GM18868 (cell line): ENCODE measurements at regions not wholly inside any gene's neighbourhood (a gene's known extent, or its start where the extent isn't known, plus 50 kb on each side); places are given as distances from the start of the nearest gene placed in this dataset.
"Not testable (repeated sequence)": the region's sequence is repeated elsewhere in the genome, so short reads cannot be mapped to it uniquely, and the experiment has no call there.

Source experiments
- ATAC-seq: cut with Tn5 transposase; IDR thresholded peaks from one replicate; pipeline ENCODE4 v1.9.1; 2021; ENCODE audit warnings: mild to moderate bottlenecking, moderate library complexity; ENCODE audit not compliant: unreplicated experiment

DNA sequence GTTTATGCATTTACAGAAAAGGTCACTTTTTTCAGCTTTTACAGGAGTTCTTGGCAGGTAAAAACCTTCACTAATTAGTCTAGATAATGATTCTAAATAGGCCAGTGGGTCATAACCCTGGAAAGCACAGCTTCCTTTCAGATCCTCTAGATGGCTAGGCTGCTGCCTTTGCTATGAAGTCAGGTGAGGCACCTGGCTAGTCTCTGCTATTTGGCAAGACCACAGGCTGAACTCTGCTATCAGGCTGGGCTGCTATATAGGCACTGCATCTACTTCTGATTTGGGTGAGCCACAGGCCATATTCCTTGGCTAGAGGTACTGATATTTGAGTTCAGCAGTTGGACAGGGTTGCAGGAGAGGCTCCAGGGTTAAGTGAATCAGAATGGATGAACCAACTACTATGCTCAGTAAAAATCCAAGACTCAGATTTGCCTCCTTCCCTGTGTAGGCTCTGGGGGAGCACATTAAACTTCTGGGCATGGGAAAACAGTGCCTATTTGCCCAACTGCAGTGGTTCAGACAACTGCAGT lies 665.7 kb upstream of the TBL1XR1 start:
- ATAC-seq: no peak

GRCh38 chr3:177871267-177871666 lies 665.0 kb upstream of the KCNMB2 start:
- not testable (repeated sequence) for ATAC-seq

DNA sequence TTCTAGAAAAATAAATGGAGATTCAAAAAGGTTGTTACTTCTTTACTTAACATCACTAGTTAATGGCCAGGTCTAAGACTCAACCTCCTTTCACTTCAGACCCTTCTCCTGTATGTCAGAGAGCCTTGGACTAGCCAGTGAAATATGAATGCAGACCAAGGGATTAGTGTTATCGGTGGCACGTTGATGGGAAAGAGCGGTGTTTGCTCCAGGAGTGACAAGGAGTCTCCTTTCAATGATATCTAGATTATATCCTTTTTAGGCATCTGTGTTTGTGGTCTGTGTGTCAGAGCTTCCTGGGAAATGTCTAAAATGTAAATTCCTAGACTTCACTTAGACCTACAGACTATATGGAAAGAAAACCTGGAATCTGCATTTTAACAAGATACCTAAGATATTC lies 658.0 kb upstream of the KCNMB2 start:
- ATAC-seq: no peak

DNA sequence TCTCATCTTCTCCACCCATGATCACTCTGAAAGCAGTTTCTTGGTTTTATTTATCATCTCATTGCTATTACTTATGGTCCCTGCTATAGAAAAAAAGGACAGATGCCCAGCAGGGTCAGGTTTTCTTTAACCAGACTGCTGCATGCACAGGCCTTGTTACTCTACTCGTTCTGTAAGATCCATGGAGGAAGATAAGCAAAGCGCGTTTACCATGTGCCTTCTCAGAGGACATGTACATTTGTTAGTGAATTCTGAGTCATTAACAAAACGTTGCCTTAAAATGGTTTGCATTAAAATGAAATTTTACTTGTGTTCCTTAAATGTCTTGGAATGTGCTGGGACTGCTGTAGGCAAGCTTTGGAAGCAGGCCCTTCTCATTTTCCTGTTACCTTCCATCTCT lies 657.3 kb upstream of the KCNMB2 start:
- ATAC-seq: no peak

GRCh38 chr3:177881351-177881750 lies 654.9 kb upstream of the KCNMB2 start:
- ATAC-seq: no peak

DNA sequence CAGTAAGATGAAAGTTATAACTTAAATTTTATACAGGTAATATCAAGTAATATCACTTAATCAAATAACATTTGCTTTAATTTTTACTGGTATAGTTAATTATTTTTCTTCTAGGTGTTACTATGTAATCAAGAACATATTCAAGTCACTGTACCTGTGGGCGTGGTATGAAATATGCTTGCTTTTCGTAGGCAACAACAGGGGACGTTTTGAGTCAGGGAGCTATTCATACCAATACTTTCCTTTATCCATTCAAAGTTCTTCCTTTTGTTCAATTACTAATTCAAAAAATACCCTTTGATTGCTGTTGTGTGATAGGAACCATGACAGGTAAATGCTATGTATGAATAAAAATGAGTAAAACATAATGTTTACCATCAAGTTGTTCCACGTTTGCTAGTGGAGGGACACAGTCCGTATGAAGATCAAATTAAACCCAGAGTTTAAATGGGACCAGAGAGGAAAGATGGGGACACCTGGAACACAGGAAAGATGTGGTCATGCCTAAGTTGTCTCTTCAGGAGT lies 654.0 kb upstream of the KCNMB2 start:
- ATAC-seq: peak; percentile 42

DNA sequence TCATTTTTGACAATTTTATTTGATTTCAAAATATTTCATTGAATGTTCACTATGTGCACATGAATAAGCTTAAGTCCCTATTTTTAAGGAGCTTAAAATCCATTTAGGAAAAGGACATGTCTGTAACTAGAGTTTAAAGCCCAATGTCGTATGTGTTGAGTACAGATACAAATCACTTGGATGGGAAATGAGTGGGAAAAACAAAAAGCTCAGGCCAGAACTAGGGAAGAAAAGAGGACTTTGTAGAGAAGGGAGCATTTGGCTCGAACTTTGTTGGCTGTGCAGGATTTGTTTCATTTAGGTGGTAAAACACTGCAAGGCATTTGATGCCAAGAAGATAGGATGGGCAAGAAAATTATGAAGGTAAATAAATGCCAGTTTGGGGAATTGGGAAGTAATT lies 653.1 kb upstream of the KCNMB2 start:
- no peak for ATAC-seq

GRCh38 chr3:177883957-177884356 lies 652.3 kb upstream of the KCNMB2 start:
- ATAC-seq: peak; percentile 82

GRCh38 chr3:177885063-177885462 lies 651.2 kb upstream of the KCNMB2 start:
- ATAC-seq: no peak

DNA sequence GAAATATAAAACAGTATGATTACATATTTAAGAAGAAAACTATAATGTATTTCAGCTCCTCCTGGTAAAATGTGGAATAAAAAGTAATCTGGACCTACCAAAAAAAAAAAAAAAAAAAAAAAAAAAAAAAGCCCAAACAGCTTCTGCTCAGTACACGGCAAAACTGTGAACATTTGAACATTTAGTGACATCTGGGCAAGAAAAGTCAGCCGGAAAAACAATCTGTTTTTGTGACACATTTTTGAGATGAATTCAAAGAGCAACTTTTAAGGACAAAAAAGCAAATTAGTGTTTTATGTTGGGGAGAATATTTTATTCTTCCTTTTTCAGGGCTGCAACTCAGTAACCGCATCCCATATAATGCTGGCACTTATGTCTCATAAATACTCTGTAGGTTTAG lies 649.7 kb upstream of the KCNMB2 start:
- ATAC-seq: no peak

DNA sequence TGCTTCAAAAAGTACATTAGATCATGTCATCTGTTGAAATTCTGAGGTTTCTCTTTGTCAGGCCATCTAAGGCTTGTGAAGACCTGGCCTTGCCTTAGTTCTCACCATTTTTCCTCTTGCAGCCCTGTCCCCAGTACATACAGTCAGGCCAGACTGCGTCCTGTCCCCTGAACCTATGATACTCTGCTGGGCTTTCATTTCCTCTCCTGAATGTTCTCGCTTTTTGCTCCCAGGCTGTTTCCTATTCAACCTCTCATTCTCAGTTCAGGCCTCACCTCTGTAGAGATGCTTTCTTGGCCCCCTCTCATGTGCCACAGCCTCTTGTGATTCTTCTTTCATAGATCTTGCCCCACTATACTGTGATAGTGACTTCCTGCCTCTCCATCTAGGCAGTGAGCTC lies 648.8 kb upstream of the KCNMB2 start:
- peak; percentile 55 for ATAC-seq

DNA sequence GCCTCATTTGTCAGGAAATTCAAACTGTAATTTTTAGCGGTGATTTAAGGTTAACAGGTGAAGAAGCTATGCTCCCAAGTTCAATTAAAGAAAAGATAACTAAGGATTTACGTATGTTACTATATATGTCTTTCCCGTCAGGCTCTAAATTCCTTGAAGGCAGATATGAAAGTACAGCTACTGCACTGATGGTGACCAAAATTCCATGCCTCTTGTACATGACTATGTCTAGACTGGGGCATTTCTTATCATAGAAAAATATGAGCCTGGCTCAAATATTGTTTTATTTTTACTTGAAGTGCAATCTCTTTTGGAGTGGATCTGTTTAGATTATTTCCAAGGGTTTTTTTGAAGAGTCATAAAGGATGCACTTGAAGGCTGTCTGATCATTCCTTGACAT lies 647.1 kb upstream of the KCNMB2 start:
- no peak for ATAC-seq

DNA sequence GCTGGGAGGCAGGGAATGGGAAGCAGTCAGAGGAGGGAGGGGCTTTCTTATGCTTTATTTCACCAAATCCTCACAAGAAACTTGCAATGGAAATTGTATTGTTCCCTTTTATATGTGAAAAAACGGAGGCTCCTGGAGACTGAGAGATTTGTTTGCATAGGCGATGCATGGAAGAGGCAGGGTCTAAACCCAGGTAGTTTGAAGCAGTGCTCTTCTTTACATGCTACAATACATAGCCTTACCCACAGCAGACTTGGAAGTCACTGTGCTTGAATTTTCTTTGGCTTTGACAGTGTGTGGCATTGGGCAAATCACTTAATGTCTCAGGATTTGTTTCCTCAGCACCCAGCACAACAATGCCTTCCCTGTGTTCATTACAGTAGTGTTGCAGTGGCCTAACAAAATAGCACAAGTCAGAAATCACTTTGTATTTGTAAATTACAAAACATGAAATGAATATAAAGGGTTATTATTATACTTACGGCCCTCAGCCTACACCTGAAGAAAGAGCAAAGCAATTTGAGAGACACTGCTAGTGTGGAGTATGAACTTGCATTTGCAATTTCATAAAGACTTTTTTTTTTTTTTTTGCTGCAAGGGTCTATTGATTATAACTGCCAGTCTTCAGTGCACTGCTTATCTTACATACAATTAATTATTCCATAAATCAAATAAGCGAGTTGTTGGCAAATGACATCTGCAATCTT lies 646.4 kb upstream of the KCNMB2 start:
- no peak for ATAC-seq

DNA sequence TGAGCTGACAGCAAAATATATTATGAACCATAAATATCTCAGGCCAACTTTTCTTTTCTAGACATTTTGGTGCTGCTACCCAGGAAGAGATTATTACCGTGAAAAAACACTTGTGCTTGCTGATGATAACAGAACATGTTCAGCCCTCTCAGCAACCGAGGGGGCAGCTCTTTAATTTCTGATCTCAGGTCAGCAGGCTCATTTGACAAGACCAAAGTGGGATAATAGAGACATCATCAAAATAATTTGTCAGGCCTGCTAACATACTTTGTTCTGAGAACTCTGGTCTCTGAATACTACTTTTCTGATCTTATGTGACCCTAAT lies 645.9 kb upstream of the KCNMB2 start:
- no peak for ATAC-seq

- not testable (repeated sequence) for ATAC-seq
Measured at GRCh38 chr3:177891569-177891968, 644.7 kb upstream of the KCNMB2 start.

DNA sequence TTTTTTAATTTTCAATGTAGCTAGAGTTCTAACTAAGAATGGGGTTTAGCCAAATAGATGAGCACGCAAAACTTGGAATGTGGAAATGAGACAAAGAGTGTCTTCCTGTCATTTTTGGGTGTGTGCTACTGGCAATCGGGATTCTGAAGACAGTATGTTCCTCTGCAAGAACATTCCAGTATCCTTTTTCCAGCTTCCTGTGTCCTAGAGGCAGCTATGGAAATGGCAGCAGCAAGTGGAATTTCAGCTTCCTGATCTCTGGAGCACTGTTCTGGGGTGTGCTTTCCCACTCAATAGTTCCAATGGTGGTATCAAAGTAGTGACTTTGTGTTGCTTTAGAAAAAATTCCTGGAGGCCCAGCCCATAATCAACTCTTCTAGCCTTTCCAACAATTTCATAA lies 642.9 kb upstream of the KCNMB2 start:
- no peak for ATAC-seq

DNA sequence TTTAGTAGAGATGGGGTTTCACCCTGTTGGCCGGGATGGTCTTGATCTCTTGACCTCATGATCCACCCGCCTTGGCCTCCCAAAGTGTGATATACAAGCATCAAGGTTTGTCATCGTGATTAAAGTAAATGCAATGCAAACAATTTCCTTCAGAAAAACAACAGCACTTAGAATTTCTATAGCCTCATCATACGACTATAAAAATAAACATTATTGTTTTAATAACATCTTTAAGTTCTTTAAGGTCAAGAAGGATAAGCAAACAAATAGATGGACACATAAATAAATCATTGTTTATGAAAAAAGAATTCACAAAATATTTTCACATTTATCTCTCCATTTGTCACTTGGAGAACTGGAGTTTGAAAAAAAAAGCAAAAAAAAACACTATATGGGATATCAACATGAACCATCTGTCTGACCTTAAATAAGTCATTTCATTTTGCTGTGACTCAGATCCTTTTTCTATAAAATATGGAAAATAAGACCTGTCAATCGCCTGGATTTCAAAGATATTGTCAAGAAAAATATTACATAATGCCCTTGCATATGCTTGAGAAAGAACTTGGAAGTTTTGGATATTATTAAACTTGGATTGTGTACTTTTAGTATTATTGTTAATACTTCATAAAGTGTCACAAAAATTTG lies 642.0 kb upstream of the KCNMB2 start:
- ATAC-seq: no peak

GRCh38 chr3:177898185-177898584 lies 638.1 kb upstream of the KCNMB2 start:
- ATAC-seq: no peak

- no peak for ATAC-seq
Measured at GRCh38 chr3:177899275-177900067, 636.8 kb upstream of the KCNMB2 start.

DNA sequence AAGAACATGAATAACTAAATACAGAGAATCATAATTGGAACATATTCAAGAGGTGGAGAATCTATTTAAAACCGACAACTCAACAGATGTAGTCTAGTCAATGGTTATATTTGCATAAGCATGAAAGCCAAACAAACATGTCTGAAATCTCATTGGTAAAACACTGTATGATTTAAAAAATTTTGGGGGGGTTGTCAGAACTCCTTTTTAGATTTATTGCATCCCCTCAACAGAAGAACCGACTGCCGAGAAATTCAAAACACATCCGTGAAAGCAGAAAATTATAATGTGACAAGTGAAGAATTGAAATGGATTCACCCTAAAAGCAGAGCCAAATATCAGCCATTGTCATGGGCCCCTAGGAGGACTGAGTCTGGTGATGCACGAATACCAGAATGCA lies 633.4 kb upstream of the KCNMB2 start:
- no peak for ATAC-seq

DNA sequence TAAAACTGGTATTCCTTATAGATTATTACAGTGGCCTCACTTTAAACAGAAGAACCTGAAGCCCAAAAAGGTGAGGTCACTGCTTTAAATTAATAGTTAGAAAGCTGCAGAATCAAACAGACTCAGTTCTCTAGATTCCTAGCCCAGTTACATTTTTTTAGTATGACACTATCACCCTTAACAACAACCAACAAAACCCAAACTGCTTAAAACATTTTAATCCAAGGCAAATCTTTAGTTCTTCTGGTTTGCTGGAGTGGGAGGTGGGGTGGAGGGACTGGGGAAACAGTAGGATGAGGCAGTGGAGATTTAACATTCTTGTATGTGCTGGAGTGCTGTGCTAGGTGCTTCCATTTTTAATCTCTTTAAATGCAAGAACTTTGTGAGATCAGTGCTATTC lies 631.6 kb upstream of the KCNMB2 start:
- no peak for ATAC-seq
